ENCODE measurements at regions not wholly inside any gene's neighbourhood (a gene's known extent, or its start where the extent isn't known, plus 50 kb on each side); places are given as distances from the start of the nearest gene placed in this dataset.

- no peak overlapping the region for H2AFZ ChIP-seq
- H3K4me1 ChIP-seq: no peaks in the 10 kb centered on the region
- TF ChIP-seq CTCF (IDR thresholded peaks at IDR 0.05): no peak
- no peaks in the 10 kb centered on the region for H3K9me3 ChIP-seq (ENCODE audit: control insufficient read depth, low read length)
- H3K27ac ChIP-seq: no peak overlapping the region
- H3K79me2 ChIP-seq: no peaks in the 10 kb centered on the region
- H3K36me3 ChIP-seq (ENCODE audit: control insufficient read depth, insufficient read depth, low read length): no peaks in the 10 kb centered on the region
- H3K4me2 ChIP-seq (ENCODE audit: low read length): no peak overlapping the region
- H3K4me3 ChIP-seq (ENCODE audit: low read depth, low read length): no peak overlapping the region
- no peak overlapping the region for H3K9ac ChIP-seq
- no peaks in the 10 kb centered on the region for H3K27me3 ChIP-seq (ENCODE audit: control insufficient read depth, insufficient read depth, low read length)
These were observed 156.1 kb downstream of the SNX18 start for GRCh38 chr5:54673523-54674225.

GRCh38 chr5:54672871-54673270 is 155.3 kb downstream of the SNX18 start:
- H3K79me2 ChIP-seq: no peaks in the 10 kb centered on the region
- H3K4me3 ChIP-seq (ENCODE audit: low read depth, low read length): no peak overlapping the region
- no peak for TF ChIP-seq CTCF (IDR thresholded peaks at IDR 0.05)
- no peak overlapping the region for H3K27ac ChIP-seq
- H3K36me3 ChIP-seq (ENCODE audit: control insufficient read depth, insufficient read depth, low read length): no peaks in the 10 kb centered on the region
- no peaks in the 10 kb centered on the region for H3K9me3 ChIP-seq (ENCODE audit: control insufficient read depth, low read length)
- no peak overlapping the region for H3K4me2 ChIP-seq (ENCODE audit: low read length)
- no peak overlapping the region for H2AFZ ChIP-seq
- H3K9ac ChIP-seq: no peak overlapping the region
- H3K4me1 ChIP-seq: no peaks in the 10 kb centered on the region
- H3K27me3 ChIP-seq (ENCODE audit: control insufficient read depth, insufficient read depth, low read length): no peaks in the 10 kb centered on the region

- Histone ChIP-seq H3K4me1 (no peaks in the 10 kb centered on the region), H3K4me3 (ENCODE audit: low read depth, low read length) (no peak overlapping the region), H3K36me3 (ENCODE audit: control insufficient read depth, insufficient read depth, low read length) (no peaks in the 10 kb centered on the region), H3K9ac (no peak overlapping the region), H3K4me2 (ENCODE audit: low read length) (no peak overlapping the region), H3K79me2 (no peaks in the 10 kb centered on the region), H2AFZ (no peak overlapping the region), H3K27me3 (ENCODE audit: control insufficient read depth, insufficient read depth, low read length) (no peaks in the 10 kb centered on the region), H3K9me3 (ENCODE audit: control insufficient read depth, low read length) (no peaks in the 10 kb centered on the region), H3K27ac (no peak overlapping the region)
- TF ChIP-seq CTCF (IDR thresholded peaks at IDR 0.05): no peak
These were observed 154.1 kb downstream of the SNX18 start for GRCh38 chr5:54671681-54672080.

GRCh38 chr5:54671111-54671531 is 153.6 kb downstream of the SNX18 start:
- Histone ChIP-seq H3K9me3 (ENCODE audit: control insufficient read depth, low read length) (no peaks in the 10 kb centered on the region), H3K4me2 (ENCODE audit: low read length) (no peak overlapping the region), H3K36me3 (ENCODE audit: control insufficient read depth, insufficient read depth, low read length) (no peaks in the 10 kb centered on the region), H3K4me3 (ENCODE audit: low read depth, low read length) (no peak overlapping the region), H3K4me1 (no peaks in the 10 kb centered on the region), H3K27ac (no peak overlapping the region), H2AFZ (no peak overlapping the region), H3K9ac (no peak overlapping the region), H3K27me3 (ENCODE audit: control insufficient read depth, insufficient read depth, low read length) (no peaks in the 10 kb centered on the region), H3K79me2 (no peaks in the 10 kb centered on the region)
- no peak for TF ChIP-seq CTCF (IDR thresholded peaks at IDR 0.05)

GRCh38 chr5:54670281-54670680 is 152.7 kb downstream of the SNX18 start:
- Histone ChIP-seq H3K4me2 (ENCODE audit: low read length) (no peak overlapping the region), H3K9me3 (ENCODE audit: control insufficient read depth, low read length) (no peaks in the 10 kb centered on the region), H3K9ac (no peak overlapping the region), H3K27me3 (ENCODE audit: control insufficient read depth, insufficient read depth, low read length) (no peaks in the 10 kb centered on the region), H3K79me2 (no peaks in the 10 kb centered on the region), H2AFZ (no peak overlapping the region), H3K4me3 (ENCODE audit: low read depth, low read length) (no peak overlapping the region), H3K36me3 (ENCODE audit: control insufficient read depth, insufficient read depth, low read length) (no peaks in the 10 kb centered on the region), H3K4me1 (no peaks in the 10 kb centered on the region), H3K27ac (no peak overlapping the region)
- no peak for TF ChIP-seq CTCF (IDR thresholded peaks at IDR 0.05)
